ENCODE measurements at regions not wholly inside any gene's neighbourhood (a gene's known extent, or its start where the extent isn't known, plus 50 kb on each side); places are given as distances from the start of the nearest gene placed in this dataset.

- TF ChIP-seq POLR2AphosphoS5 (IDR thresholded peaks at IDR 0.05) = no peak
- TF ChIP-seq, protein P1, sequence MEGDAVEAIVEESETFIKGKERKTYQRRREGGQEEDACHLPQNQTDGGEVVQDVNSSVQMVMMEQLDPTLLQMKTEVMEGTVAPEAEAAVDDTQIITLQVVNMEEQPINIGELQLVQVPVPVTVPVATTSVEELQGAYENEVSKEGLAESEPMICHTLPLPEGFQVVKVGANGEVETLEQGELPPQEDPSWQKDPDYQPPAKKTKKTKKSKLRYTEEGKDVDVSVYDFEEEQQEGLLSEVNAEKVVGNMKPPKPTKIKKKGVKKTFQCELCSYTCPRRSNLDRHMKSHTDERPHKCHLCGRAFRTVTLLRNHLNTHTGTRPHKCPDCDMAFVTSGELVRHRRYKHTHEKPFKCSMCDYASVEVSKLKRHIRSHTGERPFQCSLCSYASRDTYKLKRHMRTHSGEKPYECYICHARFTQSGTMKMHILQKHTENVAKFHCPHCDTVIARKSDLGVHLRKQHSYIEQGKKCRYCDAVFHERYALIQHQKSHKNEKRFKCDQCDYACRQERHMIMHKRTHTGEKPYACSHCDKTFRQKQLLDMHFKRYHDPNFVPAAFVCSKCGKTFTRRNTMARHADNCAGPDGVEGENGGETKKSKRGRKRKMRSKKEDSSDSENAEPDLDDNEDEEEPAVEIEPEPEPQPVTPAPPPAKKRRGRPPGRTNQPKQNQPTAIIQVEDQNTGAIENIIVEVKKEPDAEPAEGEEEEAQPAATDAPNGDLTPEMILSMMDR (IDR thresholded peaks at IDR 0.05) = peak; percentile 57 to 74 (median 67)
Measured at GRCh38 chr4:147096667-147097604, 151.3 kb upstream of the TTC29 start.
